CD4-positive, alpha-beta T cell (primary cell): ENCODE measurements at regions not wholly inside any gene's neighbourhood (a gene's known extent, or its start where the extent isn't known, plus 50 kb on each side); places are given as distances from the start of the nearest gene placed in this dataset.

Experiments
- ATAC-seq: fragments of 200-7000 bp; cut with Tn5 transposase; one replicate; pipeline ENCODE4 v1.10.0; 2022; ENCODE audit warnings: mild to moderate bottlenecking; ENCODE audit not compliant: poor library complexity
- CTCF ChIA-PET: fragments of 350-600 bp; sonication (Branson Sonifier 250); formaldehyde crosslinking; loops from one replicate; lab custom pipeline; 2021; ENCODE audit warnings: antibody characterized with exemption, inconsistent platforms; lab: Charles Lee
- POLR2A ChIA-PET: fragments of 350-600 bp; sonication (Branson Sonifier 250); formaldehyde crosslinking; loops from one replicate; lab custom pipeline; 2021; ENCODE audit warnings: antibody characterized with exemption, inconsistent platforms; lab: Charles Lee
- DNase-seq, 14 experiments: peaks; one replicate each; pipeline ENCODE4 v3.0.0-alpha.2; 2013 to 2020; ENCODE audit warnings: mixed read lengths in 2 of 14
- H3K27ac ChIP-seq, 2 donors: one replicate each; pipeline versions ENCODE4 v1.5.1 to v1.7.0; 2013; ENCODE audit warnings: low read length in 2 of 2, low read depth in 1 of 2, mild to moderate bottlenecking in 1 of 2
- H3K27me3 ChIP-seq, 2 experiments: 1 replicate in 1 of 2; 2 replicates in 1 of 2; pipeline versions ENCODE4 v1.6.1 to v1.7.0; 2013; ENCODE audit warnings: low read length in 2 of 2, control low read depth in 1 of 2, mild to moderate bottlenecking in 1 of 2, moderate library complexity in 1 of 2; ENCODE audit not compliant: insufficient read depth in 2 of 2, control insufficient read depth in 1 of 2
- H3K36me3 ChIP-seq: one replicate; pipeline ENCODE4 v1.6.1; 2013; ENCODE audit warnings: low read length, control low read depth; ENCODE audit not compliant: insufficient read depth
- H3K4me1 ChIP-seq: one replicate; pipeline ENCODE4 v1.6.1; 2013; ENCODE audit warnings: low read length, control low read depth; ENCODE audit not compliant: insufficient read depth
- H3K4me3 ChIP-seq: one replicate; pipeline ENCODE4 v1.5.1; 2013; ENCODE audit warnings: mild to moderate bottlenecking, low read length, moderate library complexity
- H3K9me3 ChIP-seq, 2 experiments: 1 replicate in 1 of 2; 2 replicates in 1 of 2; pipeline versions ENCODE4 v1.6.1 to v1.7.0; 2013; ENCODE audit warnings: low read length in 2 of 2, mild to moderate bottlenecking in 2 of 2, control low read depth in 1 of 2, moderate library complexity in 1 of 2; ENCODE audit not compliant: control insufficient read depth in 1 of 2, insufficient read depth in 1 of 2
- H3K27ac Mint-ChIP-seq: one replicate; pipeline ENCODE4 v1.8.0; 2020; ENCODE audit warnings: mixed read lengths
- H3K27me3 Mint-ChIP-seq: one replicate; pipeline ENCODE4 v1.8.0; 2021; ENCODE audit warnings: mixed read lengths
- H3K36me3 Mint-ChIP-seq: one replicate; pipeline ENCODE4 v1.8.0; 2021; ENCODE audit warnings: low read depth, mixed read lengths
- H3K4me1 Mint-ChIP-seq: one replicate; pipeline ENCODE4 v1.8.0; 2021; ENCODE audit warnings: low read depth, mixed read lengths
- H3K4me3 Mint-ChIP-seq: one replicate; pipeline ENCODE4 v1.8.0; 2020; ENCODE audit warnings: mild to moderate bottlenecking, mixed read lengths
- H3K9me3 Mint-ChIP-seq: one replicate; pipeline ENCODE4 v1.8.0; 2020; ENCODE audit warnings: mixed read lengths
- CTCF ChIP-seq: fragments of 200-600 bp; IDR thresholded peaks from one replicate; pipeline ENCODE4 v1.8.0; 2022; ENCODE audit warnings: antibody characterized with exemption, mild to moderate bottlenecking
- intact Hi-C, 2 experiments: fragments of 100-400 bp; cut with DNase I in 1 of 2; cut with micrococcal nuclease in 1 of 2; formaldehyde crosslinking; loops; one replicate each; pipeline versions ENCODE4 v1.15.1 to v1.9.0; 2023 to 2025; cut with DNase I, micrococcal nuclease

GRCh38 chr2:67752199-67752598 lies 310.6 kb downstream of the C1D start:
- no peaks in the 10 kb centered on the region for H3K36me3 Mint-ChIP-seq
- ATAC-seq (no peak), DNase-seq (no peak)
- TF ChIP-seq CTCF: no peak
- H3K4me3 ChIP-seq: no peak overlapping the region
- intact Hi-C loops: no loop called here
- no peaks in the 10 kb centered on the region for H3K4me1 ChIP-seq
- peaks cover 5% of the 10 kb centered on the region for H3K27me3 Mint-ChIP-seq
- H3K4me1 Mint-ChIP-seq: no peaks in the 10 kb centered on the region
- ChIA-PET POLR2A (no interaction called here), CTCF (no interaction called here)
- H3K27me3 ChIP-seq: no peaks in the 10 kb centered on the region
- no peaks in the 10 kb centered on the region for H3K36me3 ChIP-seq
- no peak overlapping the region for H3K27ac ChIP-seq
- H3K9me3 Mint-ChIP-seq: peaks cover 3% of the 10 kb centered on the region
- no peaks in the 10 kb centered on the region for H3K9me3 ChIP-seq
- no peak overlapping the region for H3K4me3 Mint-ChIP-seq
- H3K27ac Mint-ChIP-seq: no peak overlapping the region

GRCh38 chr2:67752969-67753368 lies 309.8 kb downstream of the C1D start:
- Histone ChIP-seq H3K9me3 (no peaks in the 10 kb centered on the region), H3K4me1 (no peaks in the 10 kb centered on the region), H3K27me3 (peaks cover 0 to under 1% of the 10 kb centered on the region in 2 experiments), H3K4me3 (no peak overlapping the region), H3K36me3 (no peaks in the 10 kb centered on the region), H3K27ac (no peak overlapping the region)
- TF ChIP-seq CTCF: no peak
- POLR2A ChIA-PET: no interaction called here
- H3K4me3 Mint-ChIP-seq: no peak overlapping the region
- intact Hi-C loops: no loop called here
- H3K4me1 Mint-ChIP-seq: no peaks in the 10 kb centered on the region
- peaks cover under 1% of the 10 kb centered on the region for H3K27me3 Mint-ChIP-seq
- H3K36me3 Mint-ChIP-seq: no peaks in the 10 kb centered on the region
- no peak for DNase-seq
- no peaks in the 10 kb centered on the region for H3K9me3 Mint-ChIP-seq
- CTCF ChIA-PET: no interaction called here
- ATAC-seq: no peak
- H3K27ac Mint-ChIP-seq: no peak overlapping the region

GRCh38 chr2:67755156-67755882 lies 307.5 kb downstream of the C1D start:
- H3K36me3 ChIP-seq: no peaks in the 10 kb centered on the region
- Mint-ChIP-seq H3K27me3 (no peaks in the 10 kb centered on the region), H3K9me3 (no peaks in the 10 kb centered on the region), H3K27ac (no peak overlapping the region), H3K4me1 (no peaks in the 10 kb centered on the region), H3K36me3 (no peaks in the 10 kb centered on the region), H3K4me3 (no peak overlapping the region)
- H3K27me3 ChIP-seq: peaks cover 0 to 3% of the 10 kb centered on the region in 2 experiments
- intact Hi-C loops: no loop called here
- H3K27ac ChIP-seq: no peak overlapping the region
- H3K9me3 ChIP-seq: no peaks in the 10 kb centered on the region
- no peak for ATAC-seq
- no peak for TF ChIP-seq CTCF
- ChIA-PET CTCF (no interaction called here), POLR2A (no interaction called here)
- no peak for DNase-seq
- H3K4me3 ChIP-seq: no peak overlapping the region
- H3K4me1 ChIP-seq: no peaks in the 10 kb centered on the region
